Muscle of leg (tissue), 3 donors: ENCODE measurements at regions not wholly inside any gene's neighbourhood (a gene's known extent, or its start where the extent isn't known, plus 50 kb on each side); places are given as distances from the start of the nearest gene placed in this dataset.

ENCODE experiments used
- DNase-seq: peaks from one replicate; pipeline ENCODE4 v3.0.0; 2013
- H3K27ac ChIP-seq: one replicate; pipeline ENCODE4 v1.5.1; 2013; ENCODE audit warnings: mild to moderate bottlenecking, low read length, control low read depth
- H3K27me3 ChIP-seq: one replicate; pipeline ENCODE4 v1.6.1; 2013; ENCODE audit warnings: low read length; ENCODE audit not compliant: control insufficient read depth, insufficient read depth
- H3K36me3 ChIP-seq: one replicate; pipeline ENCODE4 v1.6.1; 2013; ENCODE audit warnings: low read length; ENCODE audit not compliant: control insufficient read depth, insufficient read depth
- H3K4me1 ChIP-seq: one replicate; pipeline ENCODE4 v1.6.1; 2013; ENCODE audit warnings: low read length; ENCODE audit not compliant: control insufficient read depth, insufficient read depth
- H3K4me3 ChIP-seq: one replicate; pipeline ENCODE4 v1.5.1; 2013; ENCODE audit warnings: low read length, control low read depth
- H3K9me3 ChIP-seq: replicated peaks from 2 replicates; pipeline ENCODE4 v1.6.1; 2013; ENCODE audit warnings: low read depth, low read length; ENCODE audit not compliant: control insufficient read depth
- WGBS: methylation state at CpG from one replicate; pipeline ENCODE4 v1.1.5; 2013; ENCODE audit warnings: missing lambda C conversion rate; ENCODE audit not compliant: insufficient coverage; 5-methylcytosine and 5-hydroxymethylcytosine counted together

GRCh38 chr3:109210501-109210900 is 74.0 kb downstream of the C3orf85 start:
- WGBS, result no CpG with 5 or more reads among the region's 2 CpGs

GRCh38 chr3:109211941-109212340 is 75.4 kb downstream of the C3orf85 start:
- DNase-seq, result peak; percentile 27
- WGBS, result 75% methylated on average over 2 of the region's 4 CpGs
- Histone ChIP-seq H3K9me3 (no peaks in the 10 kb centered on the region), H3K27ac (no peak overlapping the region), H3K36me3 (no peaks in the 10 kb centered on the region), H3K27me3 (no peaks in the 10 kb centered on the region), H3K4me3 (no peak overlapping the region), H3K4me1 (no peaks in the 10 kb centered on the region)

More at GRCh38 chr3:109210501-109210900, 74.0 kb downstream of the C3orf85 start:
- Histone ChIP-seq H3K27ac (no peak overlapping the region), H3K27me3 (no peaks in the 10 kb centered on the region), H3K36me3 (no peaks in the 10 kb centered on the region), H3K4me1 (no peaks in the 10 kb centered on the region), H3K4me3 (no peak overlapping the region), H3K9me3 (no peaks in the 10 kb centered on the region)
- no peak for DNase-seq

- H3K27me3 ChIP-seq, result no peaks in the 10 kb centered on the region
- no peaks in the 10 kb centered on the region for H3K36me3 ChIP-seq
- H3K4me1 ChIP-seq, result no peaks in the 10 kb centered on the region
- no peaks in the 10 kb centered on the region for H3K9me3 ChIP-seq
- DNase-seq, result no peak
- no peak overlapping the region for H3K27ac ChIP-seq
- H3K4me3 ChIP-seq, result no peak overlapping the region
These were observed 76.8 kb downstream of the C3orf85 start for GRCh38 chr3:109213321-109213720.

- Histone ChIP-seq H3K4me3 (no peak overlapping the region), H3K36me3 (no peaks in the 10 kb centered on the region), H3K27ac (no peak overlapping the region), H3K9me3 (no peaks in the 10 kb centered on the region), H3K4me1 (no peaks in the 10 kb centered on the region), H3K27me3 (no peaks in the 10 kb centered on the region)
- DNase-seq, result no peak
- WGBS, result 82% methylated on average over 8 of the region's 8 CpGs
These were observed 87.8 kb downstream of the C3orf85 start for GRCh38 chr3:109224333-109224732.

- DNase-seq, result peak; percentile 22
- Histone ChIP-seq H3K27ac (no peak overlapping the region), H3K4me3 (no peak overlapping the region), H3K27me3 (no peaks in the 10 kb centered on the region), H3K4me1 (no peaks in the 10 kb centered on the region), H3K9me3 (no peaks in the 10 kb centered on the region), H3K36me3 (no peaks in the 10 kb centered on the region)
- no CpG with 5 or more reads among the region's 3 CpGs for WGBS
These were observed 89.0 kb downstream of the C3orf85 start for GRCh38 chr3:109225516-109225915.

GRCh38 chr3:109228391-109229080 is 87.8 kb downstream of the DPPA2 start:
- no peak overlapping the region for H3K4me3 ChIP-seq
- no peak for DNase-seq
- peaks cover 3% of the 10 kb centered on the region for H3K9me3 ChIP-seq
- H3K27ac ChIP-seq, result no peak overlapping the region
- WGBS, result no CpG with 5 or more reads among the region's 2 CpGs
- no peaks in the 10 kb centered on the region for H3K36me3 ChIP-seq
- H3K4me1 ChIP-seq, result no peaks in the 10 kb centered on the region
- no peaks in the 10 kb centered on the region for H3K27me3 ChIP-seq

GRCh38 chr3:109229174-109229847 is 87.0 kb downstream of the DPPA2 start:
- H3K9me3 ChIP-seq, result peaks cover 3% of the 10 kb centered on the region
- H3K4me1 ChIP-seq, result no peaks in the 10 kb centered on the region
- no CpG with 5 or more reads among the region's 3 CpGs for WGBS
- no peak overlapping the region for H3K4me3 ChIP-seq
- no peaks in the 10 kb centered on the region for H3K27me3 ChIP-seq
- no peak for DNase-seq
- no peaks in the 10 kb centered on the region for H3K36me3 ChIP-seq
- no peak overlapping the region for H3K27ac ChIP-seq

GRCh38 chr3:109234300-109234699 is 82.0 kb downstream of the DPPA2 start:
- WGBS, result 67% methylated on average over 5 of the region's 5 CpGs

GRCh38 chr3:109241459-109242186 is 74.7 kb downstream of the DPPA2 start:
- WGBS, result 26% methylated on average over 2 of the region's 5 CpGs
- Histone ChIP-seq H3K27ac (no peak overlapping the region), H3K36me3 (no peaks in the 10 kb centered on the region), H3K27me3 (no peaks in the 10 kb centered on the region), H3K4me1 (no peaks in the 10 kb centered on the region), H3K4me3 (no peak overlapping the region), H3K9me3 (no peaks in the 10 kb centered on the region)
- DNase-seq, result no peak

More at GRCh38 chr3:109234300-109234699, 82.0 kb downstream of the DPPA2 start:
- H3K4me3 ChIP-seq, result no peak overlapping the region
- no peak for DNase-seq
- peaks cover 3% of the 10 kb centered on the region for H3K9me3 ChIP-seq
- H3K27me3 ChIP-seq, result no peaks in the 10 kb centered on the region
- H3K4me1 ChIP-seq, result no peaks in the 10 kb centered on the region
- H3K36me3 ChIP-seq, result no peaks in the 10 kb centered on the region
- no peak overlapping the region for H3K27ac ChIP-seq

- H3K27me3 ChIP-seq, result no peaks in the 10 kb centered on the region
- WGBS, result 13% methylated on average over 2 of the region's 3 CpGs
- H3K9me3 ChIP-seq, result no peaks in the 10 kb centered on the region
- H3K27ac ChIP-seq, result no peak overlapping the region
- H3K36me3 ChIP-seq, result no peaks in the 10 kb centered on the region
- H3K4me1 ChIP-seq, result no peaks in the 10 kb centered on the region
- no peak overlapping the region for H3K4me3 ChIP-seq
- DNase-seq, result peak; percentile 74
These were observed 74.2 kb downstream of the DPPA2 start for GRCh38 chr3:109242187-109242523.
